B cell (primary cell): ENCODE measurements at regions not wholly inside any gene's neighbourhood (a gene's known extent, or its start where the extent isn't known, plus 50 kb on each side); places are given as distances from the start of the nearest gene placed in this dataset.

Source experiments
- ATAC-seq: fragments of 200-7000 bp; cut with Tn5 transposase; one replicate; pipeline ENCODE4 v1.10.0; 2021; ENCODE audit warnings: low read depth, mild to moderate bottlenecking, moderate number of reproducible peaks, moderate library complexity
- CTCF ChIA-PET: fragments of 350-600 bp; sonication (Branson Sonifier 250); formaldehyde crosslinking; loops from one replicate; lab custom pipeline; 2021; ENCODE audit warnings: antibody characterized with exemption, inconsistent platforms; lab: Charles Lee
- POLR2A ChIA-PET: fragments of 350-600 bp; sonication (Branson Sonifier 250); formaldehyde crosslinking; loops from one replicate; lab custom pipeline; 2021; ENCODE audit warnings: antibody characterized with exemption; lab: Charles Lee
- DNase-seq: peaks from one replicate; pipeline ENCODE4 v3.0.0; 2013
- H2AFZ ChIP-seq: 2 replicates; pipeline ENCODE4 v1.6.1; 2012; ENCODE audit warnings: mild to moderate bottlenecking, low read depth, low read length; ENCODE audit not compliant: insufficient read depth, poor library complexity, severe bottlenecking
- H3K27ac ChIP-seq, 2 donors: 1 replicate in 1 of 2; 2 replicates in 1 of 2; pipeline ENCODE4 v1.5.1; 2012 to 2013; ENCODE audit warnings: low read length in 2 of 2, mild to moderate bottlenecking in 2 of 2, moderate library complexity in 1 of 2
- H3K27me3 ChIP-seq, 4 experiments: fragments of 200-600 bp in 1 of 4; sonication (generic) in 1 of 4; replicated peaks in 1 of 4; 1 replicate in 2 of 4; 2 replicates in 2 of 4; pipeline versions ENCODE4 v1.6.1 to v1.7.0; 2013 to 2016; ENCODE audit warnings: low read length in 3 of 4, mild to moderate bottlenecking in 2 of 4, mixed read lengths in 1 of 4, moderate library complexity in 1 of 4; ENCODE audit not compliant: insufficient read depth in 4 of 4, control insufficient read depth in 3 of 4; ENCODE audit errors: control extremely low read depth in 1 of 4
- H3K36me3 ChIP-seq, 2 experiments: replicated peaks in 1 of 2; 1 replicate in 1 of 2; 2 replicates in 1 of 2; pipeline versions ENCODE4 v1.6.1 to v1.7.1; 2013; ENCODE audit warnings: low read length in 1 of 2; ENCODE audit not compliant: insufficient read depth in 2 of 2, control insufficient read depth in 1 of 2; ENCODE audit errors: control extremely low read depth in 1 of 2, extremely low read depth in 1 of 2
- H3K4me1 ChIP-seq, 2 donors: fragments of 200-600 bp in 1 of 2; sonication (generic) in 1 of 2; 1 replicate in 1 of 2; 2 replicates in 1 of 2; pipeline versions ENCODE4 v1.5.1 to v1.6.1; 2013 to 2017; ENCODE audit warnings: low read length in 2 of 2; ENCODE audit not compliant: control insufficient read depth in 2 of 2, insufficient read depth in 2 of 2
- H3K4me2 ChIP-seq: replicated peaks from 2 replicates; pipeline ENCODE3; 2012; ENCODE audit warnings: mild to moderate bottlenecking, low read depth, low read length; ENCODE audit not compliant: poor library complexity, severe bottlenecking
- H3K4me3 ChIP-seq, 5 experiments: fragments of 200-600 bp in 1 of 5; sonication (generic) in 1 of 5; 1 replicate in 3 of 5; 2 replicates in 2 of 5; pipeline versions ENCODE4 v1.5.1 to v1.7.0; 2011 to 2016; ENCODE audit warnings: low read length in 4 of 5, mild to moderate bottlenecking in 4 of 5, low read depth in 2 of 5, control low read depth in 1 of 5, moderate library complexity in 1 of 5; ENCODE audit not compliant: insufficient read depth in 1 of 5; ENCODE audit errors: control extremely low read depth in 1 of 5, extremely low read depth in 1 of 5
- H3K79me2 ChIP-seq: fragments of 200-600 bp; sonication (generic); one replicate; pipeline ENCODE4 v1.6.0; 2016; ENCODE audit warnings: low read length; ENCODE audit not compliant: control insufficient read depth, insufficient read depth
- H3K9ac ChIP-seq: fragments of 200-600 bp; sonication (generic); 2 replicates; pipeline ENCODE4 v1.6.1; 2017; ENCODE audit warnings: mild to moderate bottlenecking, low read length, moderate library complexity
- H3K9me3 ChIP-seq, 3 donors: one replicate each; pipeline versions ENCODE4 v1.6.1 to v1.7.1; 2013; ENCODE audit warnings: low read length in 2 of 3; ENCODE audit not compliant: control insufficient read depth in 2 of 3, insufficient read depth in 1 of 3; ENCODE audit errors: control extremely low read depth in 1 of 3
- H4K20me1 ChIP-seq: 2 replicates; pipeline ENCODE4 v1.6.0; 2012; ENCODE audit warnings: mild to moderate bottlenecking, low read length; ENCODE audit not compliant: insufficient read depth, control insufficient read depth, poor library complexity, severe bottlenecking
- H3K27ac Mint-ChIP-seq: one replicate; pipeline ENCODE4 v1.8.0; 2021; ENCODE audit warnings: mixed read lengths
- H3K27me3 Mint-ChIP-seq: one replicate; pipeline ENCODE4 v1.8.0; 2021; ENCODE audit warnings: mixed read lengths
- H3K4me1 Mint-ChIP-seq: one replicate; pipeline ENCODE4 v1.8.0; 2021; ENCODE audit warnings: mixed read lengths
- H3K4me3 Mint-ChIP-seq: one replicate; pipeline ENCODE4 v1.8.0; 2021; ENCODE audit warnings: mixed read lengths
- H3K9me3 Mint-ChIP-seq: one replicate; pipeline ENCODE4 v1.8.0; 2022; ENCODE audit warnings: mixed read lengths; ENCODE audit not compliant: insufficient read depth
- CTCF ChIP-seq: fragments of 200-600 bp; IDR thresholded peaks from one replicate; pipeline ENCODE4 v1.8.0; 2022; ENCODE audit warnings: antibody characterized with exemption, mild to moderate bottlenecking
- EZH2 ChIP-seq: IDR thresholded peaks from 2 replicates; pipeline ENCODE4 v1.6.1; 2012; ENCODE audit warnings: borderline replicate concordance, low read depth, mild to moderate bottlenecking, moderate library complexity, low read length; ENCODE audit not compliant: insufficient read depth, poor library complexity, severe bottlenecking
- WGBS: methylation state at CpG from one replicate; pipeline ENCODE4 v1.1.5; 2013; ENCODE audit warnings: missing lambda C conversion rate; ENCODE audit not compliant: insufficient coverage; 5-methylcytosine and 5-hydroxymethylcytosine counted together
- intact Hi-C: fragments of 100-400 bp; cut with micrococcal nuclease; formaldehyde crosslinking; loops from one replicate; pipeline ENCODE4 v1.10.0; 2022

- Mint-ChIP-seq H3K4me3 (no peak overlapping the region), H3K27me3 (peaks cover 5% of the 10 kb centered on the region), H3K27ac (no peak overlapping the region), H3K9me3 (no peaks in the 10 kb centered on the region), H3K4me1 (peaks cover 2% of the 10 kb centered on the region)
- Histone ChIP-seq H3K36me3 (no peaks in the 10 kb centered on the region), H3K9ac (no peak overlapping the region), H3K4me2 (no peak overlapping the region), H3K9me3 (no peaks in the 10 kb centered on the region), H3K4me3 (no peak overlapping the region), H2AFZ (no peak overlapping the region), H3K27me3 (no peaks in the 10 kb centered on the region), H3K79me2 (no peaks in the 10 kb centered on the region), H3K4me1 (no peaks in the 10 kb centered on the region), H3K27ac (no peak overlapping the region), H4K20me1 (no peaks in the 10 kb centered on the region)
- ChIA-PET CTCF (no interaction called here), POLR2A (no interaction called here)
- no peak for DNase-seq
- no peak for ATAC-seq
- intact Hi-C loops: no loop called here
- TF ChIP-seq EZH2: no peak
- no peak for TF ChIP-seq CTCF
- WGBS: 100% methylated on average over 1 of the region's 2 CpGs
These were observed 76.1 kb upstream of the DNAJC10 start for GRCh38 chr2:182639971-182640370.

GRCh38 chr2:182642328-182642727 lies 73.7 kb upstream of the DNAJC10 start:
- TF ChIP-seq CTCF: no peak
- TF ChIP-seq EZH2: no peak
- peaks cover 2% of the 10 kb centered on the region for H3K4me1 Mint-ChIP-seq
- DNase-seq: peak; percentile 67
- POLR2A ChIA-PET: no interaction called here
- H3K27me3 ChIP-seq: no peaks in the 10 kb centered on the region
- H3K79me2 ChIP-seq: no peaks in the 10 kb centered on the region
- H3K4me1 ChIP-seq: no peaks in the 10 kb centered on the region
- no CpG with 5 or more reads among the region's 3 CpGs for WGBS
- no peak overlapping the region for H3K9ac ChIP-seq
- ATAC-seq: peak; percentile 93
- intact Hi-C loops: no loop called here
- no peaks in the 10 kb centered on the region for H4K20me1 ChIP-seq
- H3K4me3 ChIP-seq: no peak overlapping the region
- H2AFZ ChIP-seq: no peak overlapping the region
- no peak overlapping the region for H3K27ac ChIP-seq
- no peaks in the 10 kb centered on the region for H3K9me3 ChIP-seq
- no peaks in the 10 kb centered on the region for H3K9me3 Mint-ChIP-seq
- no peak overlapping the region for H3K27ac Mint-ChIP-seq
- no peak overlapping the region for H3K4me3 Mint-ChIP-seq
- H3K4me2 ChIP-seq: no peak overlapping the region
- peaks cover 5% of the 10 kb centered on the region for H3K27me3 Mint-ChIP-seq
- H3K36me3 ChIP-seq: no peaks in the 10 kb centered on the region
- CTCF ChIA-PET: no interaction called here
